ENCODE measurements at regions not wholly inside any gene's neighbourhood (a gene's known extent, or its start where the extent isn't known, plus 50 kb on each side); places are given as distances from the start of the nearest gene placed in this dataset.

GRCh38 chr2:12498704-12499103 lies 218.0 kb upstream of the TRIB2 start (continued):
- no peak for TF ChIP-seq ZBTB33 (IDR thresholded peaks at IDR 0.05; ENCODE audit: extremely low read depth, insufficient replicate concordance, low read length)

GRCh38 chr2:12500899-12501298 lies 215.8 kb upstream of the TRIB2 start:
- Histone ChIP-seq H3K27me3 (ENCODE audit: insufficient read depth, low read length) (no peaks in the 10 kb centered on the region), H3K9me3 (ENCODE audit: control insufficient read depth in 1 of 2, insufficient read depth in 1 of 2, low read depth in 1 of 2, low read length in 2 of 2) (no peaks in the 10 kb centered on the region), H3K4me2 (ENCODE audit: low read length) (no peak overlapping the region), H3K9me2 (ENCODE audit: insufficient read depth) (no peaks in the 10 kb centered on the region), H3K79me2 (ENCODE audit: insufficient read depth, low read length) (no peaks in the 10 kb centered on the region), H3K36me3 (ENCODE audit: control insufficient read depth in 1 of 2, insufficient read depth in 2 of 2, low read length in 2 of 2) (no peaks in the 10 kb centered on the region), H3K4me3 (replicated peaks in 1 of 2; ENCODE audit: low read depth in 1 of 2, low read length in 2 of 2) (no peak overlapping the region), H3K4me1 (ENCODE audit: control insufficient read depth in 1 of 2, insufficient read depth in 2 of 2, low read length in 2 of 2) (peaks cover 0 to 17% of the 10 kb centered on the region in 2 experiments; a peak in 3 of 4 replicates), H3K9ac (ENCODE audit: low read length) (no peak overlapping the region), H3K27ac (ENCODE audit: low read depth, low read length) (no peak overlapping the region), H4K20me1 (ENCODE audit: insufficient read depth) (no peaks in the 10 kb centered on the region), H2AFZ (ENCODE audit: low read depth, low read length, poor library complexity, severe bottlenecking) (no peak overlapping the region)
- CTCF ChIA-PET, result no interaction called here
- no peak for ATAC-seq
- POLR2A ChIA-PET, result no interaction called here
- intact Hi-C loops (cut with micrococcal nuclease), result no loop called here
- BruUV-seq (replicated peaks), result no TSS peak
- RAD21 ChIA-PET (ENCODE audit: low non-redundant PET in 1 of 2, low total read pairs in 2 of 2, uncharacterized antibody in 2 of 2, unreplicated experiment in 2 of 2), result no interaction called here
- DNase-seq (ENCODE audit: low read depth, low spot score), result no peak
- TF ChIP-seq CTCF (IDR thresholded peaks at IDR 0.05 in 2 of 3, conservative IDR thresholded peaks at IDR 0.05 in 1 of 3; ENCODE audit: borderline replicate concordance in 1 of 3, insufficient read depth in 1 of 3, low read depth in 2 of 3, low read length in 2 of 3), result no peak
- no peak for TF ChIP-seq FOSL1 (IDR thresholded peaks at IDR 0.05; ENCODE audit: low read depth)
- TF ChIP-seq ZFX (IDR thresholded peaks at IDR 0.05), result no peak
- TF ChIP-seq POLR2AphosphoS5 (IDR thresholded peaks at IDR 0.05; ENCODE audit: low read depth, low read length), result no peak
- no peak for TF ChIP-seq EZH2 (IDR thresholded peaks at IDR 0.05)
- no peak for TF ChIP-seq TCF7L2 (IDR thresholded peaks at IDR 0.05; ENCODE audit: borderline replicate concordance, extremely low read depth, insufficient read depth, insufficient read length)
- TF ChIP-seq CEBPB (IDR thresholded peaks at IDR 0.05; ENCODE audit: low read depth), result no peak
- TF ChIP-seq EZH2phosphoT487 (IDR thresholded peaks at IDR 0.05; ENCODE audit: borderline replicate concordance), result no peak
- no peak for TF ChIP-seq SP1 (IDR thresholded peaks at IDR 0.05; ENCODE audit: low read depth)
- no peak for TF ChIP-seq ELF1 (IDR thresholded peaks at IDR 0.05; ENCODE audit: borderline replicate concordance, low read depth)
- TF ChIP-seq EGR1 (IDR thresholded peaks at IDR 0.05; ENCODE audit: low read depth), result no peak
- TF ChIP-seq JUND (IDR thresholded peaks at IDR 0.05), result no peak
- no peak for TF ChIP-seq ZNF274 (IDR thresholded peaks at IDR 0.05; ENCODE audit: low read depth, low read length)
- no peak for TF ChIP-seq ATF3 (IDR thresholded peaks at IDR 0.05)
- no peak for TF ChIP-seq SRF (IDR thresholded peaks at IDR 0.05; ENCODE audit: low read depth)
- no peak for TF ChIP-seq ZBTB33 (IDR thresholded peaks at IDR 0.05; ENCODE audit: extremely low read depth, insufficient replicate concordance, low read length)
- TF ChIP-seq RAD21 (IDR thresholded peaks at IDR 0.05; ENCODE audit: low read depth), result no peak
